ENCODE measurements at regions not wholly inside any gene's neighbourhood (a gene's known extent, or its start where the extent isn't known, plus 50 kb on each side); places are given as distances from the start of the nearest gene placed in this dataset.

GRCh38 chr5:111585946-111586345, 73.6 kb upstream of the STARD4 start:
- TF ChIP-seq CTCF (IDR thresholded peaks at IDR 0.05) (no peak), POLR2A (IDR thresholded peaks at IDR 0.05) (no peak)
